HCT116 (cell line): ENCODE measurements at regions not wholly inside any gene's neighbourhood (a gene's known extent, or its start where the extent isn't known, plus 50 kb on each side); places are given as distances from the start of the nearest gene placed in this dataset.

Source experiments
- ATAC-seq: fragments of 200-7000 bp; cut with Tn5 transposase; 2 replicates; pipeline ENCODE4 v1.9.1; 2020; ENCODE audit warnings: mild to moderate bottlenecking, moderate library complexity
- BruUV-seq: library from RNA; stranded (reverse); fragments of 400-500 nt; replicated peaks from 2 replicates; lab custom pipeline; 2021; lab: Mats Ljungman, UMichigan
- CTCF ChIA-PET: fragments of 300-600 bp; sonication (Branson Sonifier 250); formaldehyde crosslinking; loops from one replicate; lab custom pipeline; 2021; ENCODE audit warnings: antibody characterized with exemption; lab: Charles Lee
- POLR2A ChIA-PET: fragments of 300-600, 350-600 bp; sonication (Branson Sonifier 250); formaldehyde crosslinking; loops from one replicate; lab custom pipeline; 2021; ENCODE audit warnings: antibody characterized with exemption; lab: Charles Lee
- RAD21 ChIA-PET, 2 experiments: fragments of 300-600 bp; sonication (Branson Sonifier 250); formaldehyde crosslinking; loops; one replicate each; lab custom pipeline; 2023; ENCODE audit warnings: low total read pairs in 2 of 2; ENCODE audit not compliant: uncharacterized antibody in 2 of 2, unreplicated experiment in 2 of 2, low non-redundant PET in 1 of 2; lab: Charles Lee
- DNase-seq: peaks from one replicate; pipeline ENCODE4 v3.0.0-alpha.2; 2010; ENCODE audit warnings: low read depth, low spot score
- H2AFZ ChIP-seq: fragments of 200-600 bp; shearing (Covaris generic), sonication (generic); 2 replicates; pipeline ENCODE4 v1.6.1; 2017; ENCODE audit warnings: low read depth, mixed run types, mixed read lengths, antibody characterized with exemption, low read length; ENCODE audit not compliant: poor library complexity, severe bottlenecking
- H3K27ac ChIP-seq: 2 replicates; pipeline ENCODE4 v1.5.1; 2012; ENCODE audit warnings: low read depth, low read length
- H3K27me3 ChIP-seq: fragments of 200-600 bp; sonication (generic); 2 replicates; pipeline ENCODE4 v1.6.1; 2016; ENCODE audit warnings: mixed run types, low read length, mixed read lengths; ENCODE audit not compliant: insufficient read depth
- H3K36me3 ChIP-seq, 2 experiments: fragments of 200-500 bp in 1 of 2; fragments of 200-600 bp in 1 of 2; sonication (Bioruptor generic) in 1 of 2; sonication (generic) in 1 of 2; 2 replicates each; pipeline versions ENCODE4 v1.5.1 to v1.6.1; 2014 to 2016; ENCODE audit warnings: low read length in 2 of 2, inconsistent platforms in 1 of 2, mixed read lengths in 1 of 2, mixed run types in 1 of 2; ENCODE audit not compliant: insufficient read depth in 2 of 2, control insufficient read depth in 1 of 2
- H3K4me1 ChIP-seq, 2 experiments: fragments of 200-600 bp in 1 of 2; sonication (generic) in 1 of 2; 2 replicates each; pipeline versions ENCODE4 v1.5.1 to v1.6.1; 2012 to 2017; ENCODE audit warnings: low read length in 2 of 2, inconsistent platforms in 1 of 2, mild to moderate bottlenecking in 1 of 2, mixed read lengths in 1 of 2, mixed run types in 1 of 2, moderate library complexity in 1 of 2; ENCODE audit not compliant: insufficient read depth in 2 of 2, control insufficient read depth in 1 of 2
- H3K4me2 ChIP-seq: fragments of 200-600 bp; sonication (generic); 2 replicates; pipeline ENCODE4 v1.6.1; 2017; ENCODE audit warnings: mixed run types, low read length, mixed read lengths
- H3K4me3 ChIP-seq, 2 experiments: fragments of 200-600 bp in 1 of 2; sonication (generic) in 1 of 2; replicated peaks in 1 of 2; 2 replicates each; pipeline ENCODE4 v1.5.1; 2011 to 2016; ENCODE audit warnings: low read length in 2 of 2, control low read depth in 1 of 2, low read depth in 1 of 2, mild to moderate bottlenecking in 1 of 2, mixed read lengths in 1 of 2, mixed run types in 1 of 2
- H3K79me2 ChIP-seq: fragments of 200-600 bp; sonication (generic); 2 replicates; pipeline ENCODE4 v1.6.1; 2017; ENCODE audit warnings: mild to moderate bottlenecking, mixed run types, low read length, moderate library complexity, mixed read lengths; ENCODE audit not compliant: insufficient read depth
- H3K9ac ChIP-seq: fragments of 200-600 bp; sonication (generic); 2 replicates; pipeline ENCODE4 v1.6.1; 2016; ENCODE audit warnings: low read length, mixed read lengths
- H3K9me2 ChIP-seq: fragments of 200-600 bp; sonication (generic), shearing (Covaris generic); 2 replicates; pipeline ENCODE4 v1.6.1; 2017; ENCODE audit warnings: mixed run types, mild to moderate bottlenecking, moderate library complexity; ENCODE audit not compliant: insufficient read depth
- H3K9me3 ChIP-seq, 2 experiments: fragments of 200-500 bp in 1 of 2; fragments of 200-600 bp in 1 of 2; sonication (Bioruptor generic) in 1 of 2; sonication (generic) in 1 of 2; 2 replicates each; pipeline ENCODE4 v1.6.1; 2014 to 2017; ENCODE audit warnings: low read length in 2 of 2, mixed read lengths in 2 of 2, inconsistent platforms in 1 of 2, low read depth in 1 of 2, mild to moderate bottlenecking in 1 of 2, mixed run types in 1 of 2, moderate library complexity in 1 of 2; ENCODE audit not compliant: control insufficient read depth in 1 of 2, insufficient read depth in 1 of 2
- H4K20me1 ChIP-seq: fragments of 200-600 bp; sonication (generic), shearing (Covaris generic); 2 replicates; pipeline ENCODE4 v1.6.1; 2017; ENCODE audit warnings: mixed run types, mild to moderate bottlenecking, moderate library complexity; ENCODE audit not compliant: insufficient read depth
- CBX3 ChIP-seq: IDR thresholded peaks from 2 replicates; pipeline ENCODE4 v1.6.1; 2012; ENCODE audit warnings: low read depth
- CEBPB ChIP-seq: IDR thresholded peaks from 2 replicates; pipeline ENCODE4 v1.6.1; 2012; ENCODE audit warnings: low read depth
- CTCF ChIP-seq, 3 experiments: fragments of 200-600 bp in 1 of 3; sonication (generic) in 1 of 3; IDR thresholded peaks in 2 of 3; conservative IDR thresholded peaks in 1 of 3; 2 replicates each; pipeline ENCODE4 v1.5.1; 2012 to 2017; ENCODE audit warnings: low read depth in 2 of 3, low read length in 2 of 3, antibody characterized with exemption in 1 of 3, borderline replicate concordance in 1 of 3, control low read depth in 1 of 3, mild to moderate bottlenecking in 1 of 3, mixed read lengths in 1 of 3, mixed run types in 1 of 3, moderate library complexity in 1 of 3; ENCODE audit not compliant: insufficient read depth in 1 of 3
- EGR1 ChIP-seq: IDR thresholded peaks from 2 replicates; pipeline ENCODE4 v1.6.1; 2012; ENCODE audit warnings: low read depth
- ELF1 ChIP-seq: IDR thresholded peaks from 2 replicates; pipeline ENCODE4 v1.6.1; 2012; ENCODE audit warnings: low read depth, borderline replicate concordance
- EZH2 ChIP-seq: fragments of 200-600 bp; sonication (generic); IDR thresholded peaks from 2 replicates; pipeline ENCODE4 v1.6.1; 2017; ENCODE audit warnings: antibody characterized with exemption, mixed run types
- EZH2phosphoT487 ChIP-seq: fragments of 200-600 bp; IDR thresholded peaks from 2 replicates; pipeline ENCODE4 v1.6.1; 2018; ENCODE audit warnings: antibody characterized with exemption, borderline replicate concordance
- JUND ChIP-seq: IDR thresholded peaks from 2 replicates; pipeline ENCODE4 v1.6.1; 2012
- MAX ChIP-seq: IDR thresholded peaks from 2 replicates; pipeline ENCODE4 v1.6.1; 2012
- RAD21 ChIP-seq: IDR thresholded peaks from 2 replicates; pipeline ENCODE4 v1.6.1; 2012; ENCODE audit warnings: low read depth, mild to moderate bottlenecking
- SIN3A ChIP-seq: IDR thresholded peaks from 2 replicates; pipeline ENCODE4 v1.6.1; 2012; ENCODE audit warnings: low read depth
- SRF ChIP-seq: IDR thresholded peaks from 2 replicates; pipeline ENCODE4 v1.6.1; 2012; ENCODE audit warnings: low read depth
- ZBTB33 ChIP-seq: IDR thresholded peaks from 2 replicates; pipeline ENCODE4 v1.6.1; 2011; ENCODE audit warnings: mild to moderate bottlenecking, low read length, moderate library complexity; ENCODE audit not compliant: insufficient replicate concordance; ENCODE audit errors: extremely low read depth
- intact Hi-C: fragments of 100-400 bp; cut with micrococcal nuclease; formaldehyde crosslinking; loops from 2 replicates; pipeline ENCODE4 v1.10.0; 2022

- no peak overlapping the region for H2AFZ ChIP-seq
- no peaks in the 10 kb centered on the region for H4K20me1 ChIP-seq
- TF ChIP-seq EGR1, result no peak
- TF ChIP-seq CBX3, result no peak
- TF ChIP-seq JUND, result no peak
- TF ChIP-seq MAX, result no peak
- TF ChIP-seq ZBTB33, result no peak
- TF ChIP-seq CTCF (IDR thresholded peaks at IDR 0.05 in 2 of 3, conservative IDR thresholded peaks at IDR 0.05 in 1 of 3; ENCODE audit: borderline replicate concordance in 1 of 3, insufficient read depth in 1 of 3, low read depth in 2 of 3, low read length in 2 of 3), result no peak
- TF ChIP-seq SRF, result no peak
- no peak for TF ChIP-seq SIN3A
- no peak for TF ChIP-seq RAD21
- no peak for TF ChIP-seq EZH2
- TF ChIP-seq ELF1, result no peak
- TF ChIP-seq EZH2phosphoT487, result no peak
- no peak for TF ChIP-seq CEBPB
- no peak overlapping the region for H3K9ac ChIP-seq
- ATAC-seq (no peak), DNase-seq (no peak)
- intact Hi-C loops, result no loop called here
- H3K27ac ChIP-seq, result no peak overlapping the region
- ChIA-PET CTCF (no interaction called here), POLR2A (no interaction called here), RAD21 (no interaction called here)
- no peaks in the 10 kb centered on the region for H3K4me1 ChIP-seq
- peaks cover 0 to 6% of the 10 kb centered on the region in 2 experiments; a peak in 2 of 4 replicates for H3K9me3 ChIP-seq
- no peaks in the 10 kb centered on the region for H3K27me3 ChIP-seq
- H3K79me2 ChIP-seq, result no peaks in the 10 kb centered on the region
- no peak overlapping the region for H3K4me3 ChIP-seq
- no peaks in the 10 kb centered on the region for H3K9me2 ChIP-seq
- no peaks in the 10 kb centered on the region for H3K36me3 ChIP-seq
- no TSS peak for BruUV-seq
- no peak overlapping the region for H3K4me2 ChIP-seq
Observed at GRCh38 chr2:122519821-122520611, 764.6 kb downstream of the TSN start.
